ENCODE measurements at regions not wholly inside any gene's neighbourhood (a gene's known extent, or its start where the extent isn't known, plus 50 kb on each side); places are given as distances from the start of the nearest gene placed in this dataset.

GRCh38 chr1:5453347-5453746 lies 538.9 kb downstream of the NPHP4 start:
- TF ChIP-seq CTCF (IDR thresholded peaks at IDR 0.05; ENCODE audit: extremely low read depth, low read depth, low read length), result no peak
- no peak overlapping the region for H3K4me3 ChIP-seq (ENCODE audit: insufficient read depth, low read length)
- H3K79me2 ChIP-seq (ENCODE audit: insufficient read depth, low read length), result no peaks in the 10 kb centered on the region
- H4K20me1 ChIP-seq (ENCODE audit: insufficient read depth, low read length), result no peaks in the 10 kb centered on the region
- H3K9me3 ChIP-seq (ENCODE audit: low read depth, low read length), result no peaks in the 10 kb centered on the region
- H3K27ac ChIP-seq (ENCODE audit: low read depth, low read length), result no peak overlapping the region
- no peak overlapping the region for H3K4me2 ChIP-seq (ENCODE audit: insufficient read depth, low read length)
- no peak for DNase-seq (ENCODE audit: insufficient read length, low spot score, missing footprints)
- no peaks in the 10 kb centered on the region for H3K36me3 ChIP-seq (ENCODE audit: insufficient read depth, low read length)
- no peaks in the 10 kb centered on the region for H3K4me1 ChIP-seq (ENCODE audit: insufficient read depth, low read length)
- no peak overlapping the region for H2AFZ ChIP-seq (ENCODE audit: low read length)
- no peaks in the 10 kb centered on the region for H3K27me3 ChIP-seq (ENCODE audit: insufficient read depth, low read length)

DNA sequence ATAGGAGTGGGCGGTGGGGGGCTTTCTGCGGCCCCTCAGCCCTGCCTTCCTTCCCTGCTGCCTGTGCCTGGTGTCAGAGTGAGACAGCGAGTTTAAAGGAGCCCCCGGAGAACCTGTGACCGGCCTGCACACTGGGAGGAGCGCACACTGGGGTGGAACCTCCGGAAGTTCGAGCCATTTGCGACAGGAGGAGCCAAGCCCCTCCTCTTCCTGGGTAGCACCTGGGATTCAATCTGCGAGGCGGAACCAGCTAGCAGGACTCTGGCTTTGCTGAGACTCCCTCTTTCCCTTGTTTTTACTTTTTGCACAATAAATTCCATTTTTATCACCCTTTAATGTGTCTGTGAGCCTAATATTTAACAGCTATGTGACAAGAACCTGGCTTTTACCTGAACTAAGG lies 540.6 kb downstream of the NPHP4 start:
- Histone ChIP-seq H3K79me2 (ENCODE audit: insufficient read depth, low read length) (no peaks in the 10 kb centered on the region), H2AFZ (ENCODE audit: low read length) (no peak overlapping the region), H3K9me3 (ENCODE audit: low read depth, low read length) (no peaks in the 10 kb centered on the region), H3K36me3 (ENCODE audit: insufficient read depth, low read length) (no peaks in the 10 kb centered on the region), H3K4me1 (ENCODE audit: insufficient read depth, low read length) (no peaks in the 10 kb centered on the region), H4K20me1 (ENCODE audit: insufficient read depth, low read length) (no peaks in the 10 kb centered on the region), H3K4me3 (ENCODE audit: insufficient read depth, low read length) (no peak overlapping the region), H3K4me2 (ENCODE audit: insufficient read depth, low read length) (no peak overlapping the region), H3K27me3 (ENCODE audit: insufficient read depth, low read length) (no peaks in the 10 kb centered on the region), H3K27ac (ENCODE audit: low read depth, low read length) (no peak overlapping the region)
- no peak for DNase-seq (ENCODE audit: insufficient read length, low spot score, missing footprints)
- TF ChIP-seq CTCF (IDR thresholded peaks at IDR 0.05; ENCODE audit: extremely low read depth, low read depth, low read length), result no peak

GRCh38 chr1:5448486-5448885 lies 543.7 kb downstream of the NPHP4 start:
- no peak overlapping the region for H3K27ac ChIP-seq (ENCODE audit: low read depth, low read length)
- H3K27me3 ChIP-seq (ENCODE audit: insufficient read depth, low read length), result no peaks in the 10 kb centered on the region
- no peaks in the 10 kb centered on the region for H3K36me3 ChIP-seq (ENCODE audit: insufficient read depth, low read length)
- H3K4me1 ChIP-seq (ENCODE audit: insufficient read depth, low read length), result no peaks in the 10 kb centered on the region
- H3K79me2 ChIP-seq (ENCODE audit: insufficient read depth, low read length), result no peaks in the 10 kb centered on the region
- no peak overlapping the region for H3K4me3 ChIP-seq (ENCODE audit: insufficient read depth, low read length)
- no peak overlapping the region for H3K4me2 ChIP-seq (ENCODE audit: insufficient read depth, low read length)
- no peak overlapping the region for H2AFZ ChIP-seq (ENCODE audit: low read length)
- H4K20me1 ChIP-seq (ENCODE audit: insufficient read depth, low read length), result no peaks in the 10 kb centered on the region
- no peaks in the 10 kb centered on the region for H3K9me3 ChIP-seq (ENCODE audit: low read depth, low read length)
- no peak for DNase-seq (ENCODE audit: insufficient read length, low spot score, missing footprints)
- TF ChIP-seq CTCF (IDR thresholded peaks at IDR 0.05; ENCODE audit: extremely low read depth, low read depth, low read length), result no peak

- no peak for TF ChIP-seq CTCF (IDR thresholded peaks at IDR 0.05; ENCODE audit: extremely low read depth, low read depth, low read length)
These were observed 544.7 kb downstream of the NPHP4 start for GRCh38 chr1:5447503-5447960.

More at GRCh38 chr1:5447503-5447960, 544.7 kb downstream of the NPHP4 start:
- H4K20me1 ChIP-seq (ENCODE audit: insufficient read depth, low read length), result no peaks in the 10 kb centered on the region
- peak; percentile 67 for DNase-seq (ENCODE audit: insufficient read length, low spot score, missing footprints)
- no peaks in the 10 kb centered on the region for H3K9me3 ChIP-seq (ENCODE audit: low read depth, low read length)
- no peak overlapping the region for H3K4me3 ChIP-seq (ENCODE audit: insufficient read depth, low read length)
- no peak overlapping the region for H3K4me2 ChIP-seq (ENCODE audit: insufficient read depth, low read length)
- no peaks in the 10 kb centered on the region for H3K4me1 ChIP-seq (ENCODE audit: insufficient read depth, low read length)
- H3K27me3 ChIP-seq (ENCODE audit: insufficient read depth, low read length), result no peaks in the 10 kb centered on the region
- no peaks in the 10 kb centered on the region for H3K36me3 ChIP-seq (ENCODE audit: insufficient read depth, low read length)
- H2AFZ ChIP-seq (ENCODE audit: low read length), result no peak overlapping the region
- H3K79me2 ChIP-seq (ENCODE audit: insufficient read depth, low read length), result no peaks in the 10 kb centered on the region
- H3K27ac ChIP-seq (ENCODE audit: low read depth, low read length), result no peak overlapping the region
